Endothelial cell (in vitro differentiated cells): ENCODE measurements at regions not wholly inside any gene's neighbourhood (a gene's known extent, or its start where the extent isn't known, plus 50 kb on each side); places are given as distances from the start of the nearest gene placed in this dataset.
"Not testable (repeated sequence)": the region's sequence is repeated elsewhere in the genome, so short reads cannot be mapped to it uniquely, and the experiment has no call there.

Experiments used
- DNase-seq: peaks from one replicate; pipeline ENCODE4 v3.0.0; 2021; ENCODE audit warnings: low spot score
- H3K27ac Mint-ChIP-seq: one replicate; pipeline ENCODE4 v1.8.0; 2021; ENCODE audit warnings: mixed read lengths, inconsistent platforms; ENCODE audit not compliant: unreplicated experiment
- H3K27me3 Mint-ChIP-seq: one replicate; pipeline ENCODE4 v1.8.0; 2021; ENCODE audit warnings: mild to moderate bottlenecking, moderate library complexity, mixed read lengths, inconsistent platforms; ENCODE audit not compliant: unreplicated experiment
- H3K36me3 Mint-ChIP-seq: one replicate; pipeline ENCODE4 v1.8.0; 2021; ENCODE audit warnings: mild to moderate bottlenecking, low read depth, mixed read lengths, inconsistent platforms; ENCODE audit not compliant: unreplicated experiment
- H3K4me1 Mint-ChIP-seq: one replicate; pipeline ENCODE4 v1.8.0; 2021; ENCODE audit warnings: mild to moderate bottlenecking, mixed read lengths, inconsistent platforms; ENCODE audit not compliant: unreplicated experiment
- H3K4me3 Mint-ChIP-seq: one replicate; pipeline ENCODE4 v1.8.0; 2021; ENCODE audit warnings: mild to moderate bottlenecking, mixed read lengths, inconsistent platforms; ENCODE audit not compliant: unreplicated experiment
- H3K9me3 Mint-ChIP-seq: one replicate; pipeline ENCODE4 v1.8.0; 2021; ENCODE audit warnings: mixed read lengths, inconsistent platforms; ENCODE audit not compliant: unreplicated experiment
- TF ChIP-seq, protein P1 (sequence below): fragments of 200-600 bp; sonication (generic); IDR thresholded peaks from one replicate; pipeline ENCODE4 v1.5.0; 2021; ENCODE audit warnings: antibody characterized with exemption; ENCODE audit not compliant: unreplicated experiment

DNA sequence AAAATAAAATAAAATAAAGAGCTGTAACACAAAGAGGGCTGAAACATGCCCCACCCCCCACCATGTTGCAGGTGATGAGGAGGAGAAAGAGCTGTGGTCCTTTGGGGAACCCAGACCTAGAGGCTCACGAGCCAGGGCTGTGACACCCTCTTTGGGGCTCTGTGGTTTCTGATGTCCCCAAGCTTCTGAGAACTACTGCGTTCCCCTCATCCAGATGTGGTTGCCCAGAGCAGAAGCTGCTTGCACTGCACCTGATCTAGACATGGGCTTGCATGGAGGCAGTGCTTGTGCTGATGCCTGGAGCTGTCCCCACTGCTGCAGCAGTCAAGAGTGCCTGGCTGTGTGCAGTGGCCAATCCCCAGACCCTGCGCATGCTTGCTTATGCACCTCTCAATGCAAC lies 687.9 kb upstream of the ACVR2A start:
- Mint-ChIP-seq H3K4me1 (no peaks in the 10 kb centered on the region), H3K4me3 (no peak overlapping the region), H3K27me3 (peaks cover 2% of the 10 kb centered on the region), H3K27ac (no peak overlapping the region), H3K36me3 (no peaks in the 10 kb centered on the region), H3K9me3 (no peaks in the 10 kb centered on the region)
- TF ChIP-seq, protein P1, sequence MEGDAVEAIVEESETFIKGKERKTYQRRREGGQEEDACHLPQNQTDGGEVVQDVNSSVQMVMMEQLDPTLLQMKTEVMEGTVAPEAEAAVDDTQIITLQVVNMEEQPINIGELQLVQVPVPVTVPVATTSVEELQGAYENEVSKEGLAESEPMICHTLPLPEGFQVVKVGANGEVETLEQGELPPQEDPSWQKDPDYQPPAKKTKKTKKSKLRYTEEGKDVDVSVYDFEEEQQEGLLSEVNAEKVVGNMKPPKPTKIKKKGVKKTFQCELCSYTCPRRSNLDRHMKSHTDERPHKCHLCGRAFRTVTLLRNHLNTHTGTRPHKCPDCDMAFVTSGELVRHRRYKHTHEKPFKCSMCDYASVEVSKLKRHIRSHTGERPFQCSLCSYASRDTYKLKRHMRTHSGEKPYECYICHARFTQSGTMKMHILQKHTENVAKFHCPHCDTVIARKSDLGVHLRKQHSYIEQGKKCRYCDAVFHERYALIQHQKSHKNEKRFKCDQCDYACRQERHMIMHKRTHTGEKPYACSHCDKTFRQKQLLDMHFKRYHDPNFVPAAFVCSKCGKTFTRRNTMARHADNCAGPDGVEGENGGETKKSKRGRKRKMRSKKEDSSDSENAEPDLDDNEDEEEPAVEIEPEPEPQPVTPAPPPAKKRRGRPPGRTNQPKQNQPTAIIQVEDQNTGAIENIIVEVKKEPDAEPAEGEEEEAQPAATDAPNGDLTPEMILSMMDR, result no peak
- no peak for DNase-seq

DNA sequence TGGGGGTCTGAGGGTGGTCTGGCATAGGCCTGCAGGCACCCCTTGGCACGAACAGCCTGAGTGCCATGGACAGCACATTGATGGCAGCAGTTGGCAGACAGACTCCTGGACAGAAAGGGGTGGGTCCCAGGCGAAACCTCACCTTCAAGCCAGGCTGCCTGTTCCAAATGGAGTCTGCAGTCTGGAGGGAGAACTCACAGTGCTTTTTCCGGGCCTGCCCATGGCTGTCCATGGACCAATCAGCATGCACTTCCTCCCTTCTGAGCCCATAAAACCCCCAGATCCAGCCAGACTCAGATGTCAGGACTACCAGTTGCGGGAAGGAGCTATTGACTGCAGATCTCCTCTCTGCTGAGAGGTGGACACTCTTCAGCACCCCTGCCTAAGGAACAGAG lies 694.6 kb upstream of the ACVR2A start:
- TF ChIP-seq, protein P1, result no peak
- H3K4me3 Mint-ChIP-seq, result no peak overlapping the region
- no peak overlapping the region for H3K27ac Mint-ChIP-seq
- no peak for DNase-seq
- no peaks in the 10 kb centered on the region for H3K36me3 Mint-ChIP-seq
- peaks cover 7% of the 10 kb centered on the region for H3K27me3 Mint-ChIP-seq
- no peaks in the 10 kb centered on the region for H3K9me3 Mint-ChIP-seq
- H3K4me1 Mint-ChIP-seq, result no peaks in the 10 kb centered on the region

DNA sequence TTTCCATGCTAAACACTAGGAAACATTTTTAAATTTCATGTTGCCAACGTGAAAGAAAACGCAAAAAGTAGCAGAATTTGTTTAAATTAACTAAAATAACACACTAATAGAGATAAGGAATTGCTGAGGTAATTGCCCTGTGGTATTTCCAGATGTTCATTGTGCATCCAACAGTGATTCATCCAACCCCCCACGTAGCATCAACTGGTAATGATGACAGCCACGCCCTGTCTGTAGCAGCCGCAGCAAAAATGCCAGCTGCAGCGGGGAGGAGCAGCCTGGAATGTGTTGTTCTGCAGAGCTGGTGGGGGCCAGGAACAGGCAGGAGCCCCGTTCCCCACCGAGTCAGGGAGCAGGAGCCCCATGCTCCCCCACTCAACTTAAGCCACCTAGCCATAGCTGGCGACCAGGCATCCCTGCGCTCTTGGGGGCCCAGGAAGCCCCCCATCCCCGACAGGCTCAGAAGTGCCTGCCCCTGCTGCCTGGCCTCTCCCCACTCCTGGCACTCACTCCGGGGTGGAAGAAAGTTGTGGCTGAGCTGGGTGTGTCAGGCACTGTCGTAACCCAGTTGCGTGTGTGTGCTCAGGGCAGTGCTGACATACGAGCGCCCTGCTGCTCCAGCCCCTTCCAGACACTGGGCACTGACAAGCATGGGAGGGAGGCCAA lies 695.1 kb upstream of the ACVR2A start:
- Mint-ChIP-seq H3K9me3 (no peaks in the 10 kb centered on the region), H3K27me3 (peaks cover 7% of the 10 kb centered on the region), H3K4me1 (no peaks in the 10 kb centered on the region), H3K36me3 (no peaks in the 10 kb centered on the region), H3K4me3 (no peak overlapping the region), H3K27ac (no peak overlapping the region)
- TF ChIP-seq, protein P1, result no peak
- DNase-seq, result no peak

DNA sequence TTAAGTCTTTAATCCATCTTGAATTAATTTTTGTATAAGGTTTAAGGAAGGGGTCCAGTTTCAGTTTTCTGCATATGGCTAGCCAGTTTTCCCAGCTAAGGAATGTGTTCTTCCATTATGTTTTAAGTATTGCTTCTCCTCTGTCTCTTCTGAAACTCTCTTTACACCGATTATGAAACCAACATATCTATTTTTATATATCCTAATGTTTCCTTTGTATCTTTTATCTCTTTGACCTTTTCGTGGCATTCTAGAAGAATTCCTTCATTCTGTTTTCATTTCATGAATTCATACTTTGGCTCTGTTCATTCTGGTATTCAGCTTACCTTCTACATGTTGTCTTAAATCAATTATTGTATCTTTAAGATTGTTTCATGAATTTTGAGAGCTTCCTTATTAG lies 697.0 kb upstream of the ACVR2A start:
- H3K9me3 Mint-ChIP-seq, result no peaks in the 10 kb centered on the region
- no peak overlapping the region for H3K27ac Mint-ChIP-seq

DNA sequence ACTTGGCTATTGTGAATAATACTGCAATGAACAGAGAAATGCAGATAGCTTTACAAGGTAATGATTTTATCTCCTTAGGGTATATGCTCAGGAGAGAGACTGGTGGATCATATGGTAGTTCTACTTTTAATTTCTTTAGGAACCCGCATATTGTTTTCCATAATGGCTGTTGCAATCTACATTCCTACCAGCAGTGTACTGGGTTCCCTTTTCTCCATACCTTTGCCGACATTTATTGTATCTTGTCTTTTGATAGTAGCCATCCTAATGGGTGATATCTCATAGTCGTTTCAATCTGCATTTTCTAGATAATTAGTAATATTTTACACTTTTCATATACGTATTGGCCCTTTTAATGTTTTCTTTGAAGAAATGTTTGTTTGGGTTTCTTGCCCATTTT lies 702.9 kb upstream of the ACVR2A start:
- H3K9me3 Mint-ChIP-seq, result no peaks in the 10 kb centered on the region
- H3K27ac Mint-ChIP-seq, result no peak overlapping the region
- no peaks in the 10 kb centered on the region for H3K4me1 Mint-ChIP-seq
- no peak overlapping the region for H3K4me3 Mint-ChIP-seq
- TF ChIP-seq, protein P1, result peak; percentile 60
- H3K27me3 Mint-ChIP-seq, result no peaks in the 10 kb centered on the region
- no peaks in the 10 kb centered on the region for H3K36me3 Mint-ChIP-seq
- no peak for DNase-seq

More for the DNA sequence above, 697.0 kb upstream of the ACVR2A start:
- Mint-ChIP-seq H3K27me3 (peaks cover 7% of the 10 kb centered on the region), H3K4me1 (no peaks in the 10 kb centered on the region), H3K36me3 (no peaks in the 10 kb centered on the region), H3K4me3 (no peak overlapping the region)
- TF ChIP-seq, protein P1, result no peak
- DNase-seq, result no peak

DNA sequence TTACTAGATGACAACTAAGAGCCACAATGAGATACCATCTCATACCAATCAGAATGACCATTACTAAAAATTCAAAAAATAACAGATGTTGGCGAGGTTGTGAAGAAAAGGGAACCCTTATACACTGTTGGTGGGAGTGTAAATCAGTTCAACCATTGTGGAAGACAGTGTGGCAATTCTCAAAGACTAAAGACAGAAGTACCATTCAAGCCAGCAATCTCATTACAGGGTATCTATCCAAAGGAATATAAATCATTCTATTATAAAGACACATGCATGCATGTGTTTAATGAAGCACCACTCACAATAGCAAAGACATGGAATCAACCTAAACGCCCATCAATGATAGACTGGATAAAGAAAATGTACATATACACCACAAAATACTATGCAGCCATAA lies 705.1 kb upstream of the ACVR2A start:
- not testable (repeated sequence) for H3K4me1 Mint-ChIP-seq, H3K4me3 Mint-ChIP-seq, DNase-seq, H3K27ac Mint-ChIP-seq, H3K9me3 Mint-ChIP-seq, H3K36me3 Mint-ChIP-seq, H3K27me3 Mint-ChIP-seq
